CD8-positive, alpha-beta memory T cell (primary cell): ENCODE measurements at regions not wholly inside any gene's neighbourhood (a gene's known extent, or its start where the extent isn't known, plus 50 kb on each side); places are given as distances from the start of the nearest gene placed in this dataset.

Experiments
- CTCF ChIA-PET: fragments of 350-600 bp; sonication (Branson Sonifier 250); formaldehyde crosslinking; loops from one replicate; lab custom pipeline; 2021; ENCODE audit warnings: antibody characterized with exemption; lab: Charles Lee
- POLR2A ChIA-PET: fragments of 350-600 bp; sonication (Branson Sonifier 250); formaldehyde crosslinking; loops from one replicate; lab custom pipeline; 2021; ENCODE audit warnings: antibody characterized with exemption; lab: Charles Lee
- DNase-seq, 5 donors: peaks; one replicate each; pipeline versions ENCODE4 v3.0.0 to v3.0.0-alpha.2; 2020 to 2022; ENCODE audit warnings: mixed read lengths in 1 of 5
- H3K27ac ChIP-seq: one replicate; pipeline ENCODE4 v1.7.0; 2013; ENCODE audit warnings: low read depth, mild to moderate bottlenecking, low read length, moderate library complexity
- H3K27me3 ChIP-seq: 2 replicates; pipeline ENCODE4 v1.7.0; 2013; ENCODE audit warnings: low read length, mild to moderate bottlenecking; ENCODE audit not compliant: insufficient read depth, poor library complexity, severe bottlenecking
- H3K36me3 ChIP-seq: 2 replicates; pipeline ENCODE4 v1.7.0; 2013; ENCODE audit warnings: mild to moderate bottlenecking, low read length, moderate library complexity; ENCODE audit not compliant: insufficient read depth
- H3K4me1 ChIP-seq: 2 replicates; pipeline ENCODE4 v1.7.0; 2013; ENCODE audit warnings: mild to moderate bottlenecking, low read length, moderate library complexity; ENCODE audit not compliant: insufficient read depth
- H3K4me3 ChIP-seq: 2 replicates; pipeline ENCODE4 v1.7.0; 2013; ENCODE audit warnings: mild to moderate bottlenecking, low read length
- H3K9me3 ChIP-seq: 2 replicates; pipeline ENCODE4 v1.7.0; 2013; ENCODE audit warnings: mild to moderate bottlenecking, low read length
- H3K27ac Mint-ChIP-seq, 8 donors: one replicate each; pipeline ENCODE4 v1.8.0; 2020 to 2021; ENCODE audit warnings: mixed read lengths in 8 of 8, mild to moderate bottlenecking in 6 of 8, inconsistent platforms in 3 of 8, moderate library complexity in 3 of 8
- H3K27me3 Mint-ChIP-seq, 2 donors: one replicate each; pipeline ENCODE4 v1.8.0; 2020 to 2021; ENCODE audit warnings: mixed read lengths in 2 of 2, mild to moderate bottlenecking in 1 of 2, moderate library complexity in 1 of 2
- H3K36me3 Mint-ChIP-seq, 3 donors: one replicate each; pipeline ENCODE4 v1.8.0; 2020 to 2021; ENCODE audit warnings: mixed read lengths in 3 of 3, inconsistent platforms in 1 of 3, mild to moderate bottlenecking in 1 of 3
- H3K4me1 Mint-ChIP-seq, 3 donors: one replicate each; pipeline ENCODE4 v1.8.0; 2020 to 2021; ENCODE audit warnings: mixed read lengths in 3 of 3, inconsistent platforms in 1 of 3, mild to moderate bottlenecking in 1 of 3
- H3K4me3 Mint-ChIP-seq, 7 donors: one replicate each; pipeline ENCODE4 v1.8.0; 2020 to 2021; ENCODE audit warnings: mixed read lengths in 7 of 7, mild to moderate bottlenecking in 6 of 7, moderate library complexity in 4 of 7, inconsistent platforms in 2 of 7
- H3K9me3 Mint-ChIP-seq, 5 donors: one replicate each; pipeline ENCODE4 v1.8.0; 2020 to 2022; ENCODE audit warnings: mixed read lengths in 5 of 5, mild to moderate bottlenecking in 3 of 5, moderate library complexity in 2 of 5, inconsistent platforms in 1 of 5

DNA sequence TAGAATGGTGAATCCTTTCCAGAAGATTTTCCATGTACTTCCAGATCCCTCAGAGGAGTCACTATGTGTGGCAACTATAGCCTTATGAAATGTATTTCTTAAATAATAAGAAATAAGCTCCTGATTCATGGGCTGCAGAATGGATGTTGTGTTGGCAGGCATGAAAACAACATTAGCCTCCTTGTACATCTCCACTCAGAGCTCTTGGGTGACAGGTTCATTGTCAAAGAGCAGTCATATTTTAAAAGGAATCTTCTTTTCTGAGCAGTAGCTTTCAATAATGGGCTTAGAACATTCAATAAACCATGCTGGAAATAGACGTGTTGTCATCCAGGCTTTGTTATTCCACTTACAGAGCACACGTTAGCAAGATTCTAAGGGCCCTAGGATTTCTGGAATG lies 96.6 kb downstream of the CDC7 start:
- CTCF ChIA-PET = no interaction called here
- Histone ChIP-seq H3K9me3 (no peaks in the 10 kb centered on the region), H3K4me3 (no peak overlapping the region), H3K36me3 (no peaks in the 10 kb centered on the region), H3K27me3 (no peaks in the 10 kb centered on the region), H3K27ac (no peak overlapping the region), H3K4me1 (peaks cover 3% of the 10 kb centered on the region)
- POLR2A ChIA-PET = no interaction called here
- no peak overlapping the region for H3K4me3 Mint-ChIP-seq
- DNase-seq = no peak
- no peaks in the 10 kb centered on the region for H3K27me3 Mint-ChIP-seq
- H3K36me3 Mint-ChIP-seq = peaks cover 0 to 3% (median 0%) of the 10 kb centered on the region in 3 donors
- peak overlapping the region in 1 of 8 donors; percentile 24 for H3K27ac Mint-ChIP-seq
- H3K4me1 Mint-ChIP-seq = peaks cover 8 to 14% (median 12%) of the 10 kb centered on the region in 3 donors
- H3K9me3 Mint-ChIP-seq = no peaks in the 10 kb centered on the region

DNA sequence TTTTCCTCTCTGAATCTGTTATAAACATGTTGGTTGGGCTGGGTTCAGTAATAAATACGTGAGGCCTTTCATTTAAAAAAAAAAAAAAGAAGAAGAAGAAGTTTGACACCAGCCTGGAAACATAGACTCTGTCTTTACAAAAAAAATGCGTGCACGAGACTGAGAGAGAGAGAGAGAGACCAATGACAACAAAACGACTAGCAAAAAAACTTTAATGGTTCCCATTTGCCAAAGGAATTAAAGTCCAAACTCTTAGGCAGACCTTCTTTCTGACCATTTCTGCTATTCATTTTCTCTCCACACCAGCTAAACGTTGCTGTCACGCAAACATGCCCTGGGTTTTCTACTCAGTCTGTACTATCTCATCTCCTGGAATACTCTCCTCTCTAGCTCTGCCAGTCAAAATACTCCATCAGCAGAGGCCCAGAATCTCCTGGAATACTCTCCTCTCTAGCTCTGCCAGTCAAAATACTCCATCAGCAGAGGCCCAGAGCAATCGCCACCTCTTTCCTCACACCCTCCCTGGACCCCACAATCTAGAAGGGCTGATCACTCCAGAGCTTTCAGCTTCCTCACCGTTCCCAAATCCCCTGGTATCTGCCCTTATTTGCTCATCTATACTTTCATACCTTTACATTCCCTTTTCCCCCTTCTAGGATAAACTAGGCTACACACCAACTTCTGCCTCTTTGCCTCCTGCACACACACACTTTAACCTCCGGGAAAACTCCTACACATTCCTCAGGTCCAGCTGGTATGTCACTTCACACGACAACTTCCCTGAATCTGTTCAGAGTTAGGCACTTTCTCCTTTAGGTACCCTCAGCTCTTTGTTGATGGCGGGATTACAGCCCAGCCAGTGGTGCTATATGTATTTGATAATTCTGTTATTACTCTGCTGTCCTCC lies 100.0 kb downstream of the CDC7 start:
- Mint-ChIP-seq H3K4me3 (no peak overlapping the region), H3K27me3 (no peaks in the 10 kb centered on the region), H3K36me3 (peaks cover 0 to 3% (median 0%) of the 10 kb centered on the region in 3 donors), H3K4me1 (peaks cover 6 to 11% (median 9%) of the 10 kb centered on the region in 3 donors), H3K27ac (peak overlapping the region in 2 of 8 donors; percentile 12 to 17), H3K9me3 (no peaks in the 10 kb centered on the region)
- no peak overlapping the region for H3K4me3 ChIP-seq
- ChIA-PET CTCF (no interaction called here), POLR2A (interaction anchor here (0.7 kb wide), 1 partner anchor 480 kb away, joined by 3 read pairs; no protein-coding TSS in a partner anchor)
- no peak overlapping the region for H3K27ac ChIP-seq
- H3K4me1 ChIP-seq = no peaks in the 10 kb centered on the region
- H3K27me3 ChIP-seq = no peaks in the 10 kb centered on the region
- no peaks in the 10 kb centered on the region for H3K36me3 ChIP-seq
- H3K9me3 ChIP-seq = no peaks in the 10 kb centered on the region
- no peak for DNase-seq

DNA sequence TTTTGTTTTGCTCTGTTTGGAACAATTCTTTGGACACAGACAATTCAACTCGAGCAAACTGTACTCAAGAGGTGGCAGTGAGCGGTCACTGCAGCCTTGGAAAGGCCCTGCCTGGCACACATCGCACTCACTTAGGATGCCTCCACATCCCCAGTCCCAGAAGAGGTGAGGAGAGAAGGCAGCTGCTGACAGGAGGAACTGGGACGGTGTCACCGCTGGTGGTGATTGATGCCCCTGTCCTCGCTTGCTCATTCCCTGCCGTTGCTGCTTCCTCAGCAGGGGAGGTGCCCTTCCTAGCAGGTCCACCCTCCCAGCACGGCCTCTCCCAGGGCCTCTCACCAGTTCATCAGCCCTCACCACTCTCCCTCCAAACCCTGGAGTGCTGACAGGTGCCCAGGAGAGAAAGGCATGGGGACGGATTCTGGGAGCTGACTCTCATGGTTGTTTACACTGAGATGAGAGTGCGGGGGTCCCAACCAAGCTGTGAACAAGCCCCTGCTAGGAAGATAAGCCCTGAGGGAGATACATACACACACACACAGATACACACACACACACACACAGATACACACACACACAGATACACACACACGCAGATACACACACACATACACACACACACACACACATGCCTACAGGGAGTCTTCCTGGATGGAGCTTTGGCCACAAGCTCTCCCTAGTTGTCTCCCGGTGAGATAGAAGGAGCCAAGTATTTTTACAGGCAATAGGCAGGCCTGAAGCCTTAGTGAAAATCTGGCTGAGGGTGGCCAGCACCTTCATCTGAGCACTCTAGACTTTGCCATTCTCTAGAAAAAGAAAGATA lies 101.1 kb downstream of the CDC7 start:
- POLR2A ChIA-PET = no interaction called here
- H3K27ac Mint-ChIP-seq = peak overlapping the region in 2 of 8 donors; percentile 12 to 37
- H3K36me3 Mint-ChIP-seq = peaks cover 0 to 3% (median 0%) of the 10 kb centered on the region in 3 donors
- Histone ChIP-seq H3K36me3 (no peaks in the 10 kb centered on the region), H3K4me1 (no peaks in the 10 kb centered on the region), H3K4me3 (no peak overlapping the region), H3K27ac (no peak overlapping the region), H3K9me3 (no peaks in the 10 kb centered on the region), H3K27me3 (no peaks in the 10 kb centered on the region)
- H3K4me1 Mint-ChIP-seq = peaks cover 3 to 9% (median 7%) of the 10 kb centered on the region in 3 donors
- H3K4me3 Mint-ChIP-seq = no peak overlapping the region
- CTCF ChIA-PET = no interaction called here
- H3K27me3 Mint-ChIP-seq = no peaks in the 10 kb centered on the region
- H3K9me3 Mint-ChIP-seq = no peaks in the 10 kb centered on the region
- no peak for DNase-seq

DNA sequence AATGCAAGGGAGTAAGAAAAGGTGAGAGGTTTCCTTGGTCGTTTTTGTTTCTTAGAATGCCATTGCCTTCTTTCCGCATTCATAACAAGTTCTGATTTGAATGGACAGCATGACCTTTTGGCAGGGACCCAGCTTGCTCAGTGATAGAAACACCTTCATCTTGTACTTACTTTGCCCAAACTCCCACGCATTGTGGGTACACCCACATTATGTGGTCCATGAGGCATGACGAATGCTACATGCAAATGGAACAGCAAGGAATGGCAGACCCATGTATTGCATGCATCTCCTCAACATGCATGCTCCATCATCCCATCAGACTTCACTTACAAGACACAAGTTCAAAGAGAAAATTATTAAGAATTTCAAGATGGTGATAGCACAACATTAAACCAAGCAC lies 102.8 kb downstream of the CDC7 start:
- POLR2A ChIA-PET = no interaction called here
- Mint-ChIP-seq H3K4me1 (peaks cover 0 to 7% (median 0%) of the 10 kb centered on the region in 3 donors), H3K27me3 (no peaks in the 10 kb centered on the region), H3K4me3 (no peak overlapping the region), H3K9me3 (no peaks in the 10 kb centered on the region), H3K27ac (peak overlapping the region in 1 of 8 donors; percentile 52), H3K36me3 (peaks cover 0 to 1% (median 0%) of the 10 kb centered on the region in 3 donors)
- no peak overlapping the region for H3K27ac ChIP-seq
- CTCF ChIA-PET = interaction anchor here (0.7 to 1.6 kb wide), 2 partner anchors 8 to 12 kb away, joined by 3 read pairs; no protein-coding TSS in a partner anchor
- no peaks in the 10 kb centered on the region for H3K27me3 ChIP-seq
- H3K4me3 ChIP-seq = no peak overlapping the region
- no peak for DNase-seq
- no peaks in the 10 kb centered on the region for H3K36me3 ChIP-seq
- H3K9me3 ChIP-seq = no peaks in the 10 kb centered on the region
- H3K4me1 ChIP-seq = no peaks in the 10 kb centered on the region

DNA sequence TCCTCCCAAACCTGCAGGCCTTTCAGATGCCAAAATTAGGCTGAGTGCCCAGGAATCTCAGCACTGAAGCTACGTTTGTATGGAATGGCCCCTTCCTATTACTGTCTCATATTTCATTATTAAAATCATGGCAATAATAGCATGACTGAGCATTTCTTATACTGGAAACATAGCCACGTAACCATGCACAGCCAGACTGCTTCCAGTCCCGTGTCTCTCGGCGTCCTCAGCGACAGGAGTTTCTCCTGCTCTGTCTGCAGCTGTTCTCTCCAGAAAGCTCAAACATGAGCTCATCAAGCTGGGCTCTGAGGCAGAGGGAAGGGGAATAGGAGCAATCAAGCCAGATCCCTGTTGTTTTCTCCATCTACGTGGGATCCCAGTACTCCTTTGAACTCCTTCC lies 104.0 kb downstream of the CDC7 start:
- no peak for DNase-seq
- POLR2A ChIA-PET = no interaction called here
- CTCF ChIA-PET = interaction anchor here (1.6 kb wide), 1 partner anchor 10 kb away, joined by 3 read pairs; no protein-coding TSS in a partner anchor
- Histone ChIP-seq H3K9me3 (no peaks in the 10 kb centered on the region), H3K27ac (no peak overlapping the region), H3K27me3 (no peaks in the 10 kb centered on the region), H3K4me1 (no peaks in the 10 kb centered on the region), H3K36me3 (no peaks in the 10 kb centered on the region), H3K4me3 (no peak overlapping the region)
- H3K36me3 Mint-ChIP-seq = no peaks in the 10 kb centered on the region
- no peak overlapping the region for H3K4me3 Mint-ChIP-seq
- peaks cover 0 to 7% (median 0%) of the 10 kb centered on the region in 3 donors for H3K4me1 Mint-ChIP-seq
- H3K27me3 Mint-ChIP-seq = no peaks in the 10 kb centered on the region
- no peak overlapping the region for H3K27ac Mint-ChIP-seq
- H3K9me3 Mint-ChIP-seq = no peaks in the 10 kb centered on the region

DNA sequence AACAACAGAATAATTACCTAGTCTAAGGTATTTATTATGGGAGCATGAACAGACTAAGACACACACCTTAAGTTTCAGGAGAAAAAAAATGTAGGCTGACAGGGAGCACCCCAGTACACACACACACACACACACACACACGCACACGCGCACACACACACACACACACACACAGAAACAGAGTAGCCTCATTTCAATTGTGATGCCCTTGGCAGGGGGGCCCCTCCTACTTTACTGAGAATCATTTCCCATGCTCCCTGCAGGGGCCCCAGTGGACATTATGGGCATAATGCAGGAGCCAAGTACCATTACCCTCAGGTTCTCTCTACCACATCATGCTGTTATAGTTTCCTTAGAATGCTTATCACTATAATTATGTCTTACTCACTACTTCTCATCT lies 104.9 kb downstream of the CDC7 start:
- Mint-ChIP-seq H3K4me1 (peaks cover 0 to 7% (median 0%) of the 10 kb centered on the region in 3 donors), H3K4me3 (no peak overlapping the region), H3K27me3 (no peaks in the 10 kb centered on the region), H3K9me3 (no peaks in the 10 kb centered on the region), H3K27ac (peak overlapping the region in 1 of 8 donors; percentile 71), H3K36me3 (no peaks in the 10 kb centered on the region)
- Histone ChIP-seq H3K27me3 (no peaks in the 10 kb centered on the region), H3K9me3 (no peaks in the 10 kb centered on the region), H3K36me3 (no peaks in the 10 kb centered on the region), H3K27ac (no peak overlapping the region), H3K4me1 (no peaks in the 10 kb centered on the region), H3K4me3 (no peak overlapping the region)
- CTCF ChIA-PET = no interaction called here
- POLR2A ChIA-PET = no interaction called here
- DNase-seq = no peak

DNA sequence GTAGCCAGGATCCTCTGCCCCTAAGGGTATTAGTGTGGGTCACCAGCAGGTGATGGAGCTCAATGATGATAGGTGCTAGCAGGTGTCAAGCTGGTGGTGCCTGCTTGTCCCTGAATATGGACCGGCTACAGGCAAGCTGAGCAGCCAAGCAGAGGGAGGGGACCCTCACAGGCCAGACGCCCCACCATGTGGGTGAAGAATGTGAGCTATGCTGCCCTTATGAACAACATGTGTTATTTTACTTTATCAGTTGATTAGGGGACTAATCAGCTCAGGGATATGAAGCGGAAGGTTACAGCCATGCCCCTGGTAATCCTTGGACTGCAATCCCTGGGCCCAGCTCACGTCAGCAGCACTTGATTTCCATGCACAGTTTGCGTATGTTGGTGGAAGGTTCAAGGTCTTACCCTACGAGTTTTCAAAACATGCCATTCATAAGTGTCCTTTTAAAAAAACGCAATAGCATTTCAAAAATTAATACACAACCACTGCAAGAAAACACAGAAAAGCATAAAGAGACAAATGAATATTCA lies 106.0 kb downstream of the CDC7 start:
- CTCF ChIA-PET = interaction anchor here (0.7 kb wide), 1 partner anchor 13 kb away, joined by 3 read pairs; no protein-coding TSS in a partner anchor
- H3K27me3 Mint-ChIP-seq = no peaks in the 10 kb centered on the region
- Histone ChIP-seq H3K36me3 (no peaks in the 10 kb centered on the region), H3K4me3 (no peak overlapping the region), H3K9me3 (no peaks in the 10 kb centered on the region), H3K27ac (no peak overlapping the region), H3K27me3 (no peaks in the 10 kb centered on the region), H3K4me1 (no peaks in the 10 kb centered on the region)
- H3K9me3 Mint-ChIP-seq = no peaks in the 10 kb centered on the region
- DNase-seq = no peak
- H3K4me3 Mint-ChIP-seq = no peak overlapping the region
- H3K36me3 Mint-ChIP-seq = no peaks in the 10 kb centered on the region
- POLR2A ChIA-PET = no interaction called here
- peaks cover 0 to 2% (median 0%) of the 10 kb centered on the region in 3 donors for H3K4me1 Mint-ChIP-seq
- peak overlapping the region in 1 of 8 donors; percentile 58 for H3K27ac Mint-ChIP-seq
